ENCODE measurements at regions not wholly inside any gene's neighbourhood (a gene's known extent, or its start where the extent isn't known, plus 50 kb on each side); places are given as distances from the start of the nearest gene placed in this dataset.
A peak's percentile ranks its signal among the peaks of the same experiment; 100 is the strongest.

- no peak for DNase-seq
Observed at GRCh38 chr9:78807286-78807685, 510.4 kb downstream of the PSAT1 start.

GRCh38 chr9:78808048-78808447, 511.1 kb downstream of the PSAT1 start:
- no peak for DNase-seq

DNA sequence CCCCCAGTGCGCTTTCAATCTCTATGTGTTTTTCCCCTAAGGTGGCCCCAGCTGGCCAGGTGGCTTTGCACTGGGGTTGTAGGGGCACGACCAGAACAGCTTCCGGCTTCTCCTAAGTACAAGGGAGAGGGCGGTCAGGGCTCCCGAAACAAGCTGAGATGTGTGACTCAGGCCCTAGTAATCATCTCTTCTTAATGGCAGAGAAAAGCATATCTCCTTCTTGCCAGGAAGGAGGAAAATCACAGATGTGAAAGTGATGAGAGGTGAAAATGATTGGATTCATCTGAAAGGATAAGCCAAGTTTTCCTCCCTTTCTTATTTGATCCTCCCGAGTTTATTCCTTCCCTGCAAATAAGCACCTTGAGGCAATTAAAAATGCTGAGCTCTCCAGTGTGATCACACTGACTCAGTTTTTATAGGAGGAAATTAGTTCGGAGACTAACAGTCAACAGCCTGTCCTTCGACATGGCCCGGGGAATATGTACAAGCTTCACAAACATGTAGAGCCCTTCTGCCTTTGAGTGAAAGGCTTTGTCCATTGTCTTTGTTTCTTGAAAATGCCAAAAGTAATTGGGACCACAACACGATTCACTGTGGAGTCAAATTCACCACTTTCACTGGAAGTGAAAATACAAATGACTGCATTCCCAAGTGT, 514.8 kb downstream of the PSAT1 start:
- DNase-seq, result peak; percentile 73

DNA sequence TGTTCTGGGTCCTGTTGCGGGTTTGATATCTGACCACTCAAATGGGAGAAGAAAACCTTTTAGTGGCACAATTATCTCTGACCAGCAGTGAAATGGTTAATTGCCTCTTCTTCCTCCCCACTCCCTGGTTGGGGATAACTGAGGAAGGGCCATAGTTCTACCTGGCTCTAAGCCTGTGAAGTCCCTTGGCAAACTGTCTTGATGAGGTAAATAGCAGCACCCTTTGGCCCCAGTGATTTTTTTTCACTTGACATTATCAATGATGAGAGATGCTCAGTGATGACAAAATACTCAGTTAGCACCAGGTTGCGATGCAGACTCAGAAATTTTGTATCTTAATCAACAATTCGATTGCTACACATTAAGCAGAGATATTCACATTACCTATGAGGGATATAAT, 515.7 kb downstream of the PSAT1 start:
- no peak for DNase-seq

DNA sequence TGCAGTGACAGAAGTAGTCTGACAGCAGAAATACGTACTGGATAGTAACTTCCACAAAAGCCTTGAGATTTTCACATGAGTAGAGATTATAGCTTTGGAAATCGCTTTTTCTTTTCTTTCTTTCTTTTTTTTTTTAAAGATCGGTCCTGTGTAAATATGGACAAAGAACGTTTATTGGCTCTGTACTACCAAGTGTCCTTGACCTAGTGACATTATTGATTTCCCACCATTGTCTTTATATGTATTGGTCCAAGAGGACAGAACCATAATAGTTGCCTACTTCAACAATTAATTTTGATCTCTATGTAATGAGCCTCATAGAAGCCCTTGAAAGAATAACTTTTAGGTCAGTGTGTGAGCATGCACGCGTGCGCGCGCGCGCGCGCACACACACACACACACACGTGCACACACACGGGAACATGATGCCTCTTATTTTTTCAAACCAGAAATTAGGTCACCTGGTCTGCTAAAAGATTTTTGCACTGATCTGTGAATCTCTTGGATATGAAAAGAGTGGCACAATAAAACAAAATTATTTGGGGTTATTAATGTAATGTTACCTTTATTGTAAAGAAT, 516.8 kb downstream of the PSAT1 start:
- no peak for DNase-seq

- no peak for DNase-seq
Observed at GRCh38 chr9:78821126-78821822, 524.3 kb downstream of the PSAT1 start.

DNA sequence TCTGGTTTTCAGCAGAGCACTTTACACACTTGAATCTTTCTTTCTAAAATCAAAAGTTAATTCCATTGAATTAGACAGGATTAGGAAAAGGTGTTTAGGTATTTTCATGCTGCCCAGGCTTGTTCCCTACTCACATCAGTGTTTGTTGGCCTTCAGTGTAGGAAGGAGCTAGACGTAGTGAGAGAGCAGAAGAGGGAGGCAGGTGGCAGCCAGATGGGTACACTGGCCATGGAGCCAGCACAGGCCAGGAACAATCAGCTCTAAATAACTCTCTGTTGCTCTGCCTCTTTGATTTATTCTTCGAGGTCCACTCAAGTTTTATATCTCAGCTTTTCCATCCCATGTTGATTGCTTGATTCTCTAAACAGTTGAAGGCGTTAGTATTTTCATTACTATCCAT, 529.6 kb downstream of the PSAT1 start:
- DNase-seq, result no peak

- DNase-seq, result no peak
Observed at GRCh38 chr9:78828521-78828920, 531.6 kb downstream of the PSAT1 start.

GRCh38 chr9:78830301-78830700, 533.4 kb downstream of the PSAT1 start:
- DNase-seq, result no peak

- DNase-seq, result no peak
Observed at GRCh38 chr9:78831726-78832125, 534.8 kb downstream of the PSAT1 start.

GRCh38 chr9:78835928-78836450, 539.1 kb downstream of the PSAT1 start:
- no peak for DNase-seq

DNA sequence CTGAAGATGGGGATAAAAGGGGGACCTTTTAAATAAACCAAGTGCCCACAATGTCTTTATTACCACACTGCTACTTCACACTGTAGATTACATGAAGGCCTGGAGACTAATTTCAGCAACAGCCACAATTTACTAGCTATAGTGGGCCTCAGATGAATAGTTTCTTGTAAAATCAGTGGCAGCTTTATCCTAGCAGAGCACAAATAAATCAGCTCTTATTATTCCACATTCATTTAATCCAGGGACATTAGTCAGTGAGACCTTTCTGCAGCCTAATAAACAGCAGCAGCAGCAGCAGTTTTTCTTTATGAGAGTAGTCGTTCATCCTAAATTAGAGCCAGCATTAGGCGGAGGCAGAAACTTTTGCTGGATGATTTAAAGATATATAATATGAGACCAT, 542.3 kb downstream of the PSAT1 start:
- DNase-seq, result no peak

DNA sequence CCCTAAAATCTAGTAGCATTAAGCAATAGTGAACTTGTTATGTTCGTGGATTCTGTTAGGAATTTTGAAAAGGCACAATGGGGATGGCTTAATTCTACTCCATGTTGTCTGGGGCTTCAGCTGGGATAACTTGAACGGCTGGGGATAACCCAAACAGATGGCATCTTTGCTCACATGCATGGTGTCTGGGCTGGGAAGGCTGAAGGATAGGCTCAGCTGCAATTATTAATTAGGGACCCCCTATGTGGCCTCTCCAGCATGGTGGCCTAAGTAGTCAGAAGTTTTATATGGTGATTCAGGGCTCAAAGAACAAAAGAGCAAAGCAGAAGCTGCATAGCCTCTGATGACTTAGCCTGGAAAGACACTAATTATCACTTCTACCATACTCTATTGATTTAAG, 551.1 kb downstream of the PSAT1 start:
- DNase-seq, result no peak

DNA sequence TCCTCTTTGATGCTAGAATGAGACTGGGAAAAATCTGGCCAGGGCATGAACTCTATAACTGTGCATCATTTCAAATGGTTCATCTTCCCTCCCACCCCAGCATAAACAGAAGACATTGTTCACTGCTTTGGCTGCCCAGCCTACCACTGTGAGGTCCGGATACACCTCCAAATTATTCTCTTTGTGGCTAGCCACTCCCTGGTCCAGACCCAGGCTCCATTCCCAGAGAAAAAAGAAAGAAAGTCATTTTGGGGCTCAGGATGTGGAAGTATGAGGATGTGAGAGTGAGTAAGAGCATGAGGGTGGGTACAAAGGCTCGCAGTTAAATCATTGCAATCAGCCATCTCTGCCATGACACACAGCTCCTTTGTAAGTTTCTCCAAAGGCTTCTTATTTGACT, 559.2 kb downstream of the PSAT1 start:
- DNase-seq, result peak; percentile 20

DNA sequence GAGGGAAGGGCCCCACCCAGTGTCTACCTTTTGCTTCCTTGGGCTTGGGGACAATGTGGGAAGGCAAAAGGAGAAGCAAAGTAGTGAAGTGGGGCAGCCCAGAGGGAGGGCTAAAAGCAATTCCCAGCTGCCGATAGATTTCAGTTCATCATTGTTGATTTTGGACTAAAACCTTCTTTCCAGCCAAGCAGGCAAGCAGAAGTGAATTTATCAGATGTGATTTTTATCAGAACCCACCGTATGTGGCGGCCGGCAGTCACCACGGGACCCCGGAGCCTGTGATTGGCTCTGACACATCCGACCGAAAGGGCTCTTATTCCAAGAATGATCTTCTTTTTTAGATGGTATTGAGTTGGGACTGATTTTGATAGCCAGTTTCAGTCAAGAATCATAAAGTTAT, 559.9 kb downstream of the PSAT1 start:
- DNase-seq, result no peak

DNA sequence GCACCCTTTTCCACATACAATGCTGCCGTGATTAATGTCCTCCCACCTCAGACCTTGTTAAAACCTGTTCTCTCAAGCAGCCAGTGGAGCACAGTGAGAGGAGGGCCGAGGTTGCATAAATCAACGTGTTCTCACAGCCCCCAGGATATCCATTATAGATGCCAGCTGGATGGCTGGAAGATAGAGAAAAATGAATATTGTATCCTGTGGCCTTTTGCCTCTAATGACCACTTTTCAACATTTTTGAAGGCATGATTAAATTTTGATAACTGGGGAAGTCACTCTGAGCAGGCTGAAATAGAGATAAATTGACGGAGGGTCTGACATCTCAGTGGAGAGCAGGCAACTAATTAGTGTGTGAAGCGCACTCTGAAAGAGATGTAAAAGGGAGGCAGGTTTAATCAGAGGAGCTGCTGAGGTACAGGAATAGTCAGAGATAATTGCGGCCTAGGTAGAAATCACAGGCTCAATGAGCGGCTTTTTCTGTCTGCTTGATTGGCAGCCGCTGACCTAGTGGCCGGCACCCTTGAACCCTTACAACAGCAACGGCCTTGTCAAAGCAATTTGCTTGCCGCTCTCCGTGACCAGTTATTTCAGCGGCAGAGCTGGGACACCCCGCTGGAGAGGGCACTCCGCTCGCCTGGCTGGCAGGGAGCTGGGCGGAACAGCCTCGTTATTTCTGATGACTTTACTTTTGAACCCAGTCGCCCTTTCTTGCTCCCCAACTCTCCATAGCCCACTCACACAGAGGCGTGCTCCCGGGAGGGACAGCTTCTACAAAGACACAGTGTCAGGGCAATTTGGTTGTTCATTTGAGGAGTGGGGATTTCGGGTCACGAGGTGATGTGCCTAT, 560.7 kb downstream of the PSAT1 start:
- no peak for DNase-seq

GRCh38 chr9:78858266-78858665, 561.3 kb downstream of the PSAT1 start:
- no peak for DNase-seq

- DNase-seq, result peak; percentile 94
Observed at GRCh38 chr9:78860801-78861475, 564.0 kb downstream of the PSAT1 start.

- no peak for DNase-seq
Observed at GRCh38 chr9:78863531-78863930, 566.6 kb downstream of the PSAT1 start.

DNA sequence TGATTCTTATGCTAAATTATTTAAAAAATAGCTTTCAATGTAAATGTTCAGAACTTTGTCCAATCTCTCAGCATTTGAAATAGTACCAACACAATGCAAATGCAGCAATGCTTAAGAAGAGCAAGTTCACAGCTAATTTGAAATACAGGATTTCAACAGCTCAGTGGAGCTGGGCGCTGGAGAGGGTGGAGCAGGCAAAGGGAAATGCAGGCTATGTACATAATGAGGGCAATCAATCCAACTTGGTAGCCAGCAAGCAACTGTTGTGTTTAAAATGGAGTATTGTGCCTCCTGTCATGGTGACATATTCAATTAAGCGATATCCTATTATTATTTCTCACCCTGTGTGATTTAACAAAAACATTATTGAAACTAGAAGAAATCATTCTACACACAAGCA, 568.8 kb downstream of the PSAT1 start:
- DNase-seq, result no peak

DNA sequence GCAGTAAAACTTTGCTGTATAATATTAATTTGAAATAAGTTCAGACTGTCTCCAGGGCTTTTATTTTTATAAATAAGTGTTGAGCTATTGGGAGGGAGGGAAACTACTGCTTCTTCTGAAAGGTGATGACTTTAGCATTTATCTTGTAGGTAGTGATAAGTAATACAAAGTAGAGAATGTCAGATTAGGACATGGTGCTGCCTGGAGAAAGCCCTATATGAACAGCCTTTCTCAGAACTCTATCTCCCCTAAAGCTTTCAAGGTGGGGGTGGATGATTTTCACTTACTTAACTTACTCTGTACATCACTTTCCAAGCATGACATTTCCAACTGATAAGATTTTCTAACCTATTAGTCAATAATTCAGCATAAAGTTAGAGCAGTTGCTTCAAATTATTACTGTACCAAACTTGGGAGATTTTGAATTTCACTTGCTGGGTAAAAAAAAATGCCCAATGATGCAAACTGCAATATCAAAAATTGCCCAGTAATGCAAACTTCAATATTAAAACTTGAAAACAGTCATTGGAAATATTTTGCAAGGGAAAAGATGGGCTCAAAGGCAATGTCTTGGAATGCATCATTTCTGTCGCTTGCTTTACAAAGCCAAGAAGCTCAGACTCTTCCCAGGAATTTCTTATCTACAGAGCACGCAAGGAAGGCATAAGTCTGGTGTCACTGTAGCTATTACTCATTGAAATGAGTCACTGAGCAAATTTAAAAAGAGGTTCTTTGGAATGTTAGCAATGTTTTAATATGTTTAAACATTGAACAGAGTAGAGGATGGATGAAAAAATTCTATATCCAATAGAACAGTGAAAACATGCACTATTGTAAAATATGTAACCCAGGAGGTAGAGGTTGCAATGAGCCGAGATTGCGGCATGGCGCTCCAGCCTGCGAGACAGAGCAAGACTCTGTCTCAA, 569.5 kb downstream of the PSAT1 start:
- DNase-seq, result peak; percentile 94

Measured in fibroblast of skin of abdomen (primary cell).